K562 (cell line): ENCODE measurements at regions not wholly inside any gene's neighbourhood (a gene's known extent, or its start where the extent isn't known, plus 50 kb on each side); places are given as distances from the start of the nearest gene placed in this dataset.

ENCODE experiments used
- ATAC-seq: fragments of 200-7000 bp; cut with Tn5 transposase; 3 replicates; pipeline ENCODE4 v1.9.1; 2020; ENCODE audit warnings: moderate library complexity
- BruUV-seq: library from RNA; stranded (reverse); fragments of 400-500 nt; replicated peaks from 2 replicates; lab custom pipeline; 2021; lab: Mats Ljungman, UMichigan
- CTCF ChIA-PET: fragments of 300-600 bp; formaldehyde crosslinking; extraction: SDS; loops from one replicate; lab custom pipeline; 2021; ENCODE audit warnings: low intra/inter-chr PET ratio; lab: Yijun Ruan, JAX
- POLR2A ChIA-PET: fragments of 300-600, 350-650 bp; sonication (Branson Sonifier 250); formaldehyde crosslinking; extraction: SDS; loops from one replicate; lab custom pipeline; 2021; ENCODE audit warnings: antibody characterized with exemption, inconsistent platforms; lab: Yijun Ruan, JAX
- DNase-seq, 4 experiments: peaks; one replicate each; pipeline versions ENCODE4 v3.0.0 to v3.0.0-alpha.2; 2011 to 2018; ENCODE audit warnings: low spot score in 3 of 4, mixed read lengths in 3 of 4; ENCODE audit errors: extremely low read depth in 1 of 4
- FAIRE-seq: peaks from 2 replicates; lab custom pipeline; 2011; peaks lifted over from hg19 to GRCh38; lab: Jason Lieb, UNC
- H2AFZ ChIP-seq: 2 replicates; pipeline ENCODE4 v1.6.0; 2011; ENCODE audit warnings: low read depth, low read length, control low read depth, inconsistent platforms
- H3K27ac ChIP-seq: fragments of 200-600 bp; 3 replicates; pipeline ENCODE4 v1.8.0; 2011; ENCODE audit warnings: low read depth, mild to moderate bottlenecking, control low read depth, inconsistent platforms, low read length, moderate library complexity, mixed read lengths; ENCODE audit errors: extremely low read depth
- H3K27me3 ChIP-seq, 2 experiments: fragments of 300-600 bp in 1 of 2; 2 replicates in 1 of 2; 3 replicates in 1 of 2; pipeline versions ENCODE4 v1.6.0 to v1.8.0; 2011; ENCODE audit warnings: inconsistent platforms in 2 of 2, low read length in 2 of 2, mild to moderate bottlenecking in 1 of 2, mixed read lengths in 1 of 2, moderate library complexity in 1 of 2; ENCODE audit not compliant: control insufficient read depth in 2 of 2, insufficient read depth in 2 of 2
- H3K36me3 ChIP-seq: fragments of 300-600 bp; 3 replicates; pipeline ENCODE4 v1.8.0; 2011; ENCODE audit warnings: mild to moderate bottlenecking, low read length, inconsistent platforms; ENCODE audit not compliant: control insufficient read depth, insufficient read depth
- H3K4me1 ChIP-seq, 2 experiments: fragments of 200-600 bp in 1 of 2; replicated peaks in 1 of 2; 2 replicates in 1 of 2; 3 replicates in 1 of 2; pipeline versions ENCODE4 v1.5.1 to v1.8.0; 2011; ENCODE audit warnings: inconsistent platforms in 2 of 2, low read length in 2 of 2, mild to moderate bottlenecking in 1 of 2, mixed read lengths in 1 of 2, moderate library complexity in 1 of 2; ENCODE audit not compliant: control insufficient read depth in 2 of 2, insufficient read depth in 2 of 2
- H3K4me2 ChIP-seq: 2 replicates; pipeline ENCODE4 v1.6.1; 2011; ENCODE audit warnings: low read length, control low read depth, inconsistent platforms, mixed read lengths; ENCODE audit not compliant: insufficient read depth
- H3K4me3 ChIP-seq: fragments of 200-600 bp; sonication (generic), shearing (Covaris generic); 2 replicates; pipeline ENCODE4 v1.5.1; 2016; ENCODE audit warnings: control low read depth, inconsistent platforms
- H3K79me2 ChIP-seq: fragments of 200-600 bp; 3 replicates; pipeline ENCODE4 v1.8.0; 2011; ENCODE audit warnings: low read length, inconsistent platforms; ENCODE audit not compliant: control insufficient read depth, insufficient read depth
- H3K9ac ChIP-seq, 2 experiments: 2 replicates each; pipeline versions ENCODE4 v1.6.0 to v1.6.1; 2011; ENCODE audit warnings: low read depth in 2 of 2, low read length in 2 of 2, control low read depth in 1 of 2, inconsistent platforms in 1 of 2, mild to moderate bottlenecking in 1 of 2, mixed read lengths in 1 of 2; ENCODE audit not compliant: insufficient read depth in 1 of 2
- H3K9me1 ChIP-seq: one replicate; pipeline ENCODE4 v1.6.0; 2011; ENCODE audit warnings: inconsistent platforms, mild to moderate bottlenecking, low read length, moderate library complexity; ENCODE audit not compliant: control insufficient read depth, insufficient read depth
- H3K9me3 ChIP-seq: replicated peaks from 2 replicates; pipeline ENCODE4 v1.5.1; 2011; ENCODE audit warnings: low read depth, low read length, inconsistent platforms; ENCODE audit not compliant: control insufficient read depth, insufficient read depth
- H4K20me1 ChIP-seq: replicated peaks from 2 replicates; pipeline ENCODE4 v1.6.1; 2011; ENCODE audit warnings: low read length, inconsistent platforms, mixed read lengths; ENCODE audit not compliant: control insufficient read depth, insufficient read depth
- DDX20 ChIP-seq: fragments of 450-650 bp; IDR thresholded peaks from 2 replicates; pipeline ENCODE4 v1.6.1; 2016; ENCODE audit warnings: missing genetic modification characterization, low read depth, mild to moderate bottlenecking, missing compliant biosample characterization, moderate library complexity
- JUNB ChIP-seq: fragments of 450-650 bp; formaldehyde crosslinking; conservative IDR thresholded peaks from 2 replicates; pipeline ENCODE4 v1.4.0; 2020; ENCODE audit warnings: mild to moderate bottlenecking
- MED1 ChIP-seq: sonication (generic); formaldehyde crosslinking; IDR thresholded peaks from 2 replicates; pipeline ENCODE4 v1.8.1; 2023; ENCODE audit warnings: missing genetic modification reagents, borderline replicate concordance
- MIER1 ChIP-seq: fragments of 450-650 bp; IDR thresholded peaks from 2 replicates; pipeline ENCODE4 v1.6.1; 2016; ENCODE audit warnings: antibody characterized with exemption, mild to moderate bottlenecking, low read depth
- POLR2A ChIP-seq: fragments of 450-650 bp; conservative IDR thresholded peaks from 2 replicates; pipeline ENCODE4 v1.6.1; 2016
- SMAD3 ChIP-seq: fragments of 450-650 bp; formaldehyde crosslinking; conservative IDR thresholded peaks from 2 replicates; pipeline ENCODE4 v1.4.0; 2020; ENCODE audit warnings: mild to moderate bottlenecking
- SNIP1 ChIP-seq: fragments of 450-650 bp; IDR thresholded peaks from 2 replicates; pipeline ENCODE4 v1.7.1; 2017; ENCODE audit warnings: low read depth, mild to moderate bottlenecking
- STAT5B ChIP-seq: fragments of 250-450 bp; sonication (Bioruptor Pico); IDR thresholded peaks from 2 replicates; pipeline ENCODE4 v1.8.0; 2021; ENCODE audit warnings: mild to moderate bottlenecking, inconsistent platforms
- ZNF318 ChIP-seq, 2 experiments: fragments of 450-650 bp; IDR thresholded peaks; 2 replicates each; pipeline ENCODE4 v1.6.1; 2016; ENCODE audit warnings: mild to moderate bottlenecking in 2 of 2, borderline replicate concordance in 1 of 2, low read depth in 1 of 2, moderate library complexity in 1 of 2
- ZNF655 ChIP-seq: fragments of 250-450 bp; sonication (Bioruptor Pico); IDR thresholded peaks from 2 replicates; pipeline ENCODE4 v1.5.0; 2021
- ZNF717 ChIP-seq: fragments of 250-450 bp; sonication (Bioruptor Pico); IDR thresholded peaks from 2 replicates; pipeline ENCODE4 v1.5.0; 2021
- WGBS: fragments of 100-300 bp; shearing (Covaris generic); methylation state at CpG from one replicate; pipeline ENCODE4 v1.1.6; 2016; ENCODE audit warnings: low coverage, mixed read lengths; ENCODE audit not compliant: insufficient coverage; ENCODE audit errors: missing lambda C conversion rate; 5-methylcytosine and 5-hydroxymethylcytosine counted together
- in situ Hi-C: fragments of 300-500 bp; cut with MboI; formaldehyde crosslinking; loops from 4 replicates; pipeline ENCODE4 v1.15.0; 2018; ENCODE audit warnings: inconsistent platforms, mixed read lengths
- intact Hi-C: fragments of 100-400 bp; cut with micrococcal nuclease; formaldehyde crosslinking; loops from 2 replicates; pipeline ENCODE4 v1.14.2; 2022
- TF ChIP-seq, protein P1 (sequence below): sonication (generic); formaldehyde crosslinking; IDR thresholded peaks from 2 replicates; pipeline ENCODE4 v1.5.0; 2020; ENCODE audit warnings: missing genetic modification reagents

- no peak overlapping the region for H3K4me2 ChIP-seq
- no peak for FAIRE-seq
- no peak overlapping the region for H3K27ac ChIP-seq
- H2AFZ ChIP-seq, result no peak overlapping the region
- H3K36me3 ChIP-seq, result no peaks in the 10 kb centered on the region
- ChIA-PET POLR2A (interaction anchor here (0.6 kb wide), 1 partner anchor 13 kb away, joined by 3 read pairs; no protein-coding TSS in a partner anchor), CTCF (no interaction called here)
- no peaks in the 10 kb centered on the region for H3K79me2 ChIP-seq
- ATAC-seq, result no peak
- no peak overlapping the region for H3K4me3 ChIP-seq
- in situ Hi-C loops, result no loop called here
- H3K27me3 ChIP-seq, result no peaks in the 10 kb centered on the region
- WGBS, result 0% methylated on average over 3 of the region's 3 CpGs
- H3K4me1 ChIP-seq, result no peaks in the 10 kb centered on the region
- intact Hi-C loops, result no loop called here
- no peaks in the 10 kb centered on the region for H3K9me1 ChIP-seq
- H4K20me1 ChIP-seq, result no peaks in the 10 kb centered on the region
- DNase-seq, result no peak
- no TSS peak for BruUV-seq
- H3K9me3 ChIP-seq, result no peaks in the 10 kb centered on the region
- H3K9ac ChIP-seq, result no peak overlapping the region
- TF ChIP-seq ZNF318 (IDR thresholded peaks at IDR 0.05; ENCODE audit: borderline replicate concordance in 1 of 2, low read depth in 1 of 2) (no peak), ZNF717 (CRISPR knock-in tag) (no peak), MIER1 (no peak), SNIP1 (no peak), POLR2A (no peak), ZNF655 (CRISPR knock-in tag) (no peak), STAT5B (no peak), DDX20 (tag) (no peak), SMAD3 (CRISPR knock-in tag) (no peak), JUNB (CRISPR knock-in tag) (no peak), MED1 (no peak)
- TF ChIP-seq, protein P1, sequence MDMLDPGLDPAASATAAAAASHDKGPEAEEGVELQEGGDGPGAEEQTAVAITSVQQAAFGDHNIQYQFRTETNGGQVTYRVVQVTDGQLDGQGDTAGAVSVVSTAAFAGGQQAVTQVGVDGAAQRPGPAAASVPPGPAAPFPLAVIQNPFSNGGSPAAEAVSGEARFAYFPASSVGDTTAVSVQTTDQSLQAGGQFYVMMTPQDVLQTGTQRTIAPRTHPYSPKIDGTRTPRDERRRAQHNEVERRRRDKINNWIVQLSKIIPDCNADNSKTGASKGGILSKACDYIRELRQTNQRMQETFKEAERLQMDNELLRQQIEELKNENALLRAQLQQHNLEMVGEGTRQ (CRISPR knock-in tag), result no peak
Measured at GRCh38 chr2:67927501-67927900, 135.3 kb downstream of the C1D start.
